SK-N-MC (cell line): ENCODE measurements at regions not wholly inside any gene's neighbourhood (a gene's known extent, or its start where the extent isn't known, plus 50 kb on each side); places are given as distances from the start of the nearest gene placed in this dataset.

Source experiments
- EZH2 ChIP-seq: fragments of 200-600 bp; sonication (generic); IDR thresholded peaks from one replicate; pipeline ENCODE4 v1.6.1; 2017; ENCODE audit warnings: antibody characterized with exemption
- POLR2AphosphoS5 ChIP-seq: IDR thresholded peaks from 2 replicates; pipeline ENCODE4 v1.6.1; 2012; ENCODE audit warnings: mild to moderate bottlenecking, low read depth, low read length, borderline replicate concordance

GRCh38 chrX:4028151-4028550 is 314.7 kb upstream of the PRKX start:
- TF ChIP-seq POLR2AphosphoS5 (no peak), EZH2 (no peak)
